HEK293 (cell line): ENCODE measurements at regions not wholly inside any gene's neighbourhood (a gene's known extent, or its start where the extent isn't known, plus 50 kb on each side); places are given as distances from the start of the nearest gene placed in this dataset.

Source experiments
- CTCF ChIA-PET: fragments of 350-600 bp; formaldehyde crosslinking; extraction: SDS; loops from one replicate; lab custom pipeline; 2021; ENCODE audit warnings: antibody characterized with exemption; lab: Yijun Ruan, JAX
- POLR2A ChIA-PET: fragments of 300-600 bp; formaldehyde crosslinking; extraction: SDS; loops from one replicate; lab custom pipeline; 2020; ENCODE audit warnings: antibody characterized with exemption, inconsistent platforms; lab: Yijun Ruan, JAX
- H3K27ac ChIP-seq: fragments of 200-500 bp; sonication (Bioruptor generic); 2 replicates; pipeline ENCODE4 v1.5.1; 2014; ENCODE audit warnings: low read depth, low read length, control low read depth, inconsistent platforms; ENCODE audit errors: extremely low read depth
- H3K36me3 ChIP-seq, 2 experiments: fragments of 200-500 bp in 1 of 2; sonication (Bioruptor generic) in 1 of 2; 1 replicate in 1 of 2; 2 replicates in 1 of 2; pipeline ENCODE4 v1.5.1; 2014 to 2017; ENCODE audit warnings: inconsistent platforms in 2 of 2, low read length in 2 of 2; ENCODE audit not compliant: control insufficient read depth in 2 of 2, insufficient read depth in 1 of 2
- H3K4me1 ChIP-seq: fragments of 200-500 bp; sonication (Bioruptor generic); 2 replicates; pipeline ENCODE4 v1.5.1; 2014; ENCODE audit warnings: mild to moderate bottlenecking, low read length, inconsistent platforms; ENCODE audit not compliant: control insufficient read depth, insufficient read depth
- H3K4me3 ChIP-seq: 2 replicates; pipeline ENCODE4 v1.5.1; 2011; ENCODE audit warnings: low read depth, mild to moderate bottlenecking, control low read depth, low read length, moderate library complexity
- H3K9me3 ChIP-seq: fragments of 200-500 bp; sonication (Bioruptor generic); 2 replicates; pipeline ENCODE4 v1.5.1; 2014; ENCODE audit warnings: low read depth, low read length, inconsistent platforms; ENCODE audit not compliant: control insufficient read depth, insufficient read depth
- GLIS2 ChIP-seq: fragments of 450-650 bp; formaldehyde crosslinking; IDR thresholded peaks from 2 replicates; pipeline ENCODE4 v1.5.1; 2016; ENCODE audit warnings: missing biosample characterization, missing genetic modification characterization
- REST ChIP-seq: fragments of 450-650 bp; formaldehyde crosslinking; IDR thresholded peaks from 2 replicates; pipeline ENCODE4 v1.5.1; 2016; ENCODE audit warnings: missing biosample characterization, missing genetic modification characterization
- ZBTB1 ChIP-seq: fragments of 450-650 bp; formaldehyde crosslinking; IDR thresholded peaks from 2 replicates; pipeline ENCODE4 v1.5.1; 2016; ENCODE audit warnings: missing biosample characterization, missing genetic modification characterization
- ZBTB8A ChIP-seq: fragments of 450-650 bp; formaldehyde crosslinking; IDR thresholded peaks from 2 replicates; pipeline ENCODE4 v1.5.1; 2016; ENCODE audit warnings: missing biosample characterization, missing genetic modification characterization
- ZFP37 ChIP-seq: fragments of 450-650 bp; formaldehyde crosslinking; IDR thresholded peaks from 2 replicates; pipeline ENCODE4 v1.5.1; 2016; ENCODE audit warnings: missing biosample characterization, missing genetic modification characterization
- ZNF132 ChIP-seq: fragments of 450-650 bp; formaldehyde crosslinking; IDR thresholded peaks from 2 replicates; pipeline ENCODE4 v1.5.1; 2017; ENCODE audit warnings: missing biosample characterization, missing genetic modification characterization, borderline replicate concordance
- ZNF138 ChIP-seq: fragments of 450-650 bp; formaldehyde crosslinking; IDR thresholded peaks from 2 replicates; pipeline ENCODE4 v1.5.1; 2016; ENCODE audit warnings: missing biosample characterization, missing genetic modification characterization, borderline replicate concordance
- ZNF26 ChIP-seq: fragments of 450-650 bp; formaldehyde crosslinking; IDR thresholded peaks from 2 replicates; pipeline ENCODE4 v1.5.1; 2016; ENCODE audit warnings: missing biosample characterization, missing genetic modification characterization
- ZNF280C ChIP-seq: fragments of 450-650 bp; formaldehyde crosslinking; IDR thresholded peaks from 2 replicates; pipeline ENCODE4 v1.5.1; 2016; ENCODE audit warnings: missing biosample characterization, missing genetic modification characterization
- ZNF529 ChIP-seq: fragments of 450-650 bp; formaldehyde crosslinking; IDR thresholded peaks from 2 replicates; pipeline ENCODE4 v1.5.1; 2017; ENCODE audit warnings: missing genetic modification characterization, missing biosample characterization; ENCODE audit not compliant: insufficient replicate concordance
- ZNF664 ChIP-seq: fragments of 450-650 bp; formaldehyde crosslinking; IDR thresholded peaks from 2 replicates; pipeline ENCODE4 v1.5.1; 2016; ENCODE audit warnings: missing biosample characterization, missing genetic modification characterization
- ZNF692 ChIP-seq: fragments of 450-650 bp; formaldehyde crosslinking; IDR thresholded peaks from 2 replicates; pipeline ENCODE4 v1.5.1; 2016; ENCODE audit warnings: missing biosample characterization, missing genetic modification characterization
- ZNF791 ChIP-seq: fragments of 450-650 bp; formaldehyde crosslinking; IDR thresholded peaks from 2 replicates; pipeline ENCODE4 v1.5.1; 2016; ENCODE audit warnings: missing biosample characterization, missing genetic modification characterization
- TF ChIP-seq, protein P1 (sequence below): fragments of 450-650 bp; formaldehyde crosslinking; IDR thresholded peaks from 2 replicates; pipeline ENCODE4 v1.5.1; 2016; ENCODE audit warnings: missing biosample characterization, missing genetic modification characterization, borderline replicate concordance
- TF ChIP-seq, protein P2 (sequence below): fragments of 450-650 bp; formaldehyde crosslinking; IDR thresholded peaks from 2 replicates; pipeline ENCODE4 v1.5.1; 2016; ENCODE audit warnings: missing biosample characterization, missing genetic modification characterization
- TF ChIP-seq, protein P3 (sequence below): fragments of 450-650 bp; IDR thresholded peaks from 2 replicates; pipeline ENCODE4 v1.5.1; 2018; ENCODE audit warnings: missing biosample characterization, missing genetic modification characterization

GRCh38 chr9:78791779-78792178, 494.9 kb downstream of the PSAT1 start (continued):
- TF ChIP-seq REST (tag by site-specific recombination) (no peak), ZFP37 (tag by site-specific recombination) (no peak), ZNF692 (tag by site-specific recombination) (no peak)
- TF ChIP-seq, protein P1, sequence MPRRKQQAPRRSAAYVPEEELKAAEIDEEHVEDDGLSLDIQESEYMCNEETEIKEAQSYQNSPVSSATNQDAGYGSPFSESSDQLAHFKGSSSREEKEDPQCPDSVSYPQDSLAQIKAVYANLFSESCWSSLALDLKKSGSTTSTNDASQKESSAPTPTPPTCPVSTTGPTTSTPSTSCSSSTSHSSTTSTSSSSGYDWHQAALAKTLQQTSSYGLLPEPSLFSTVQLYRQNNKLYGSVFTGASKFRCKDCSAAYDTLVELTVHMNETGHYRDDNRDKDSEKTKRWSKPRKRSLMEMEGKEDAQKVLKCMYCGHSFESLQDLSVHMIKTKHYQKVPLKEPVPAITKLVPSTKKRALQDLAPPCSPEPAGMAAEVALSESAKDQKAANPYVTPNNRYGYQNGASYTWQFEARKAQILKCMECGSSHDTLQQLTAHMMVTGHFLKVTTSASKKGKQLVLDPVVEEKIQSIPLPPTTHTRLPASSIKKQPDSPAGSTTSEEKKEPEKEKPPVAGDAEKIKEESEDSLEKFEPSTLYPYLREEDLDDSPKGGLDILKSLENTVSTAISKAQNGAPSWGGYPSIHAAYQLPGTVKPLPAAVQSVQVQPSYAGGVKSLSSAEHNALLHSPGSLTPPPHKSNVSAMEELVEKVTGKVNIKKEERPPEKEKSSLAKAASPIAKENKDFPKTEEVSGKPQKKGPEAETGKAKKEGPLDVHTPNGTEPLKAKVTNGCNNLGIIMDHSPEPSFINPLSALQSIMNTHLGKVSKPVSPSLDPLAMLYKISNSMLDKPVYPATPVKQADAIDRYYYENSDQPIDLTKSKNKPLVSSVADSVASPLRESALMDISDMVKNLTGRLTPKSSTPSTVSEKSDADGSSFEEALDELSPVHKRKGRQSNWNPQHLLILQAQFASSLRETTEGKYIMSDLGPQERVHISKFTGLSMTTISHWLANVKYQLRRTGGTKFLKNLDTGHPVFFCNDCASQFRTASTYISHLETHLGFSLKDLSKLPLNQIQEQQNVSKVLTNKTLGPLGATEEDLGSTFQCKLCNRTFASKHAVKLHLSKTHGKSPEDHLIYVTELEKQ, result no peak

GRCh38 chr9:78792745-78793144, 495.8 kb downstream of the PSAT1 start:
- Histone ChIP-seq H3K4me1 (no peaks in the 10 kb centered on the region), H3K9me3 (no peaks in the 10 kb centered on the region), H3K36me3 (no peaks in the 10 kb centered on the region), H3K4me3 (no peak overlapping the region), H3K27ac (no peak overlapping the region)
- POLR2A ChIA-PET, result no interaction called here
- CTCF ChIA-PET, result no interaction called here
- TF ChIP-seq ZNF132, result no peak
- TF ChIP-seq GLIS2 (tag by site-specific recombination), result no peak
- no peak for TF ChIP-seq ZNF138 (tag by site-specific recombination)
- TF ChIP-seq, protein P2, sequence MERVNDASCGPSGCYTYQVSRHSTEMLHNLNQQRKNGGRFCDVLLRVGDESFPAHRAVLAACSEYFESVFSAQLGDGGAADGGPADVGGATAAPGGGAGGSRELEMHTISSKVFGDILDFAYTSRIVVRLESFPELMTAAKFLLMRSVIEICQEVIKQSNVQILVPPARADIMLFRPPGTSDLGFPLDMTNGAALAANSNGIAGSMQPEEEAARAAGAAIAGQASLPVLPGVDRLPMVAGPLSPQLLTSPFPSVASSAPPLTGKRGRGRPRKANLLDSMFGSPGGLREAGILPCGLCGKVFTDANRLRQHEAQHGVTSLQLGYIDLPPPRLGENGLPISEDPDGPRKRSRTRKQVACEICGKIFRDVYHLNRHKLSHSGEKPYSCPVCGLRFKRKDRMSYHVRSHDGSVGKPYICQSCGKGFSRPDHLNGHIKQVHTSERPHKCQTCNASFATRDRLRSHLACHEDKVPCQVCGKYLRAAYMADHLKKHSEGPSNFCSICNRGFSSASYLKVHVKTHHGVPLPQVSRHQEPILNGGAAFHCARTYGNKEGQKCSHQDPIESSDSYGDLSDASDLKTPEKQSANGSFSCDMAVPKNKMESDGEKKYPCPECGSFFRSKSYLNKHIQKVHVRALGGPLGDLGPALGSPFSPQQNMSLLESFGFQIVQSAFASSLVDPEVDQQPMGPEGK (tag by site-specific recombination), result no peak
- TF ChIP-seq ZNF529, result no peak
- TF ChIP-seq ZNF664 (tag by site-specific recombination), result no peak
- no peak for TF ChIP-seq ZNF791 (tag by site-specific recombination)

DNA sequence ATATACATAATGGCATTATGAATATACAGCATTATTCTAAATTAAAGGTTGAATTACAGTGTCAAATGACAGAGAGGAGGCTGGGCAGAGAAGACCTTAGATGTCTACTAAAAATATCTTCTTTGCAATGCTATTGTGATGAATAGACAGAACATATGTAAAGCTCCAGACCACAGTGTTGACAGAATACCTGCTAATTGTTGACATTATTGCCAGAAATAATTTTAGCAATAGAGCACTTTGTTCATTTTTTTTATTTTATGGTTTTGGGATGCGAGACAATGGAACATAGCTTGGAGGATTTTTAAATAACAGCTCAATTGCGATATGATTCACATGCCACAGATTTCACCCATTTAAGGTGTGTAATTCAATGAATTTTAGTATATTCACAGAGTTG, 508.8 kb downstream of the PSAT1 start:
- no peak overlapping the region for H3K4me3 ChIP-seq
- no peaks in the 10 kb centered on the region for H3K9me3 ChIP-seq
- no peaks in the 10 kb centered on the region for H3K36me3 ChIP-seq
- ChIA-PET CTCF (interaction anchor here (0.9 kb wide), 1 partner anchor 15 kb away, joined by 4 read pairs; no protein-coding TSS in a partner anchor), POLR2A (no interaction called here)
- no peaks in the 10 kb centered on the region for H3K4me1 ChIP-seq
- H3K27ac ChIP-seq, result no peak overlapping the region
- TF ChIP-seq ZNF26 (tag by site-specific recombination) (no peak), ZBTB1 (no peak), ZBTB8A (no peak), ZNF280C (tag by site-specific recombination) (no peak), ZNF138 (tag by site-specific recombination) (no peak)
- TF ChIP-seq, protein P3, sequence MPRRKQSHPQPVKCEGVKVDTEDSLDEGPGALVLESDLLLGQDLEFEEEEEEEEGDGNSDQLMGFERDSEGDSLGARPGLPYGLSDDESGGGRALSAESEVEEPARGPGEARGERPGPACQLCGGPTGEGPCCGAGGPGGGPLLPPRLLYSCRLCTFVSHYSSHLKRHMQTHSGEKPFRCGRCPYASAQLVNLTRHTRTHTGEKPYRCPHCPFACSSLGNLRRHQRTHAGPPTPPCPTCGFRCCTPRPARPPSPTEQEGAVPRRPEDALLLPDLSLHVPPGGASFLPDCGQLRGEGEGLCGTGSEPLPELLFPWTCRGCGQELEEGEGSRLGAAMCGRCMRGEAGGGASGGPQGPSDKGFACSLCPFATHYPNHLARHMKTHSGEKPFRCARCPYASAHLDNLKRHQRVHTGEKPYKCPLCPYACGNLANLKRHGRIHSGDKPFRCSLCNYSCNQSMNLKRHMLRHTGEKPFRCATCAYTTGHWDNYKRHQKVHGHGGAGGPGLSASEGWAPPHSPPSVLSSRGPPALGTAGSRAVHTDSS (tag by site-specific recombination), result no peak
